ENCODE measurements at regions not wholly inside any gene's neighbourhood (a gene's known extent, or its start where the extent isn't known, plus 50 kb on each side); places are given as distances from the start of the nearest gene placed in this dataset.

DNA sequence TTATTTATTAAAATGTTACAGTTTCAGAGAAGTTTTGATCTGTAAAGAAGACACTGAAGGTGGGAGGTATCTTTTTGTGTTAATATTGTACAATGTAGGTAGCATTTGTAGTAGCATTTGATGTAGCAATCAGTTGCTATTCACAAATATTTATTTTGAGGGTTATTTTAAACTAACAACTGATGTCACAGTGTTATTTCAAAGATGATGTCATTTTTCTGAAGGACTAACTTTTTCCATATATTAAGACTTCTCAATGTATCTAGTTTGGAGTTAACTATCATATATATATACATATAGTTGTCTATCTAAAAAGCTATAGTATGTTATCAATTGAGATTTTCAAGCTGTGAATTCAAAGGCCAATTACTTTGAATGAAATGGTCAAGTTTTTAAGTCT is 1003.3 kb downstream of the DSC3 start:
- TF ChIP-seq YY1 (IDR thresholded peaks at IDR 0.05; ENCODE audit: insufficient read depth, insufficient replicate concordance, low read depth, low read length) (no peak), ZNF569 (CRISPR knock-in tag; IDR thresholded peaks at IDR 0.05; ENCODE audit: borderline replicate concordance) (no peak), FOXA3 (CRISPR knock-in tag; IDR thresholded peaks at IDR 0.05) (no peak), MNT (IDR thresholded peaks at IDR 0.05) (no peak), CC2D1A (CRISPR knock-in tag; IDR thresholded peaks at IDR 0.05) (no peak), RBFOX2 (IDR thresholded peaks at IDR 0.05; ENCODE audit: low read depth, low read length) (no peak), ZHX1 (CRISPR knock-in tag; IDR thresholded peaks at IDR 0.05; ENCODE audit: low read depth) (no peak), PRMT3 (CRISPR knock-in tag; IDR thresholded peaks at IDR 0.05; ENCODE audit: borderline replicate concordance, low read depth) (no peak), NKX3-1 (CRISPR knock-in tag; IDR thresholded peaks at IDR 0.05) (no peak), POLR2AphosphoS5 (IDR thresholded peaks at IDR 0.05; ENCODE audit: low read depth, low read length) (no peak), HNRNPK (IDR thresholded peaks at IDR 0.05; ENCODE audit: low read depth, low read length, poor library complexity, severe bottlenecking) (no peak), ZNF3 (CRISPR knock-in tag; IDR thresholded peaks at IDR 0.05) (no peak), CHD4 (IDR thresholded peaks at IDR 0.05; ENCODE audit: borderline replicate concordance, low read length) (no peak)
- TF ChIP-seq, protein P1, sequence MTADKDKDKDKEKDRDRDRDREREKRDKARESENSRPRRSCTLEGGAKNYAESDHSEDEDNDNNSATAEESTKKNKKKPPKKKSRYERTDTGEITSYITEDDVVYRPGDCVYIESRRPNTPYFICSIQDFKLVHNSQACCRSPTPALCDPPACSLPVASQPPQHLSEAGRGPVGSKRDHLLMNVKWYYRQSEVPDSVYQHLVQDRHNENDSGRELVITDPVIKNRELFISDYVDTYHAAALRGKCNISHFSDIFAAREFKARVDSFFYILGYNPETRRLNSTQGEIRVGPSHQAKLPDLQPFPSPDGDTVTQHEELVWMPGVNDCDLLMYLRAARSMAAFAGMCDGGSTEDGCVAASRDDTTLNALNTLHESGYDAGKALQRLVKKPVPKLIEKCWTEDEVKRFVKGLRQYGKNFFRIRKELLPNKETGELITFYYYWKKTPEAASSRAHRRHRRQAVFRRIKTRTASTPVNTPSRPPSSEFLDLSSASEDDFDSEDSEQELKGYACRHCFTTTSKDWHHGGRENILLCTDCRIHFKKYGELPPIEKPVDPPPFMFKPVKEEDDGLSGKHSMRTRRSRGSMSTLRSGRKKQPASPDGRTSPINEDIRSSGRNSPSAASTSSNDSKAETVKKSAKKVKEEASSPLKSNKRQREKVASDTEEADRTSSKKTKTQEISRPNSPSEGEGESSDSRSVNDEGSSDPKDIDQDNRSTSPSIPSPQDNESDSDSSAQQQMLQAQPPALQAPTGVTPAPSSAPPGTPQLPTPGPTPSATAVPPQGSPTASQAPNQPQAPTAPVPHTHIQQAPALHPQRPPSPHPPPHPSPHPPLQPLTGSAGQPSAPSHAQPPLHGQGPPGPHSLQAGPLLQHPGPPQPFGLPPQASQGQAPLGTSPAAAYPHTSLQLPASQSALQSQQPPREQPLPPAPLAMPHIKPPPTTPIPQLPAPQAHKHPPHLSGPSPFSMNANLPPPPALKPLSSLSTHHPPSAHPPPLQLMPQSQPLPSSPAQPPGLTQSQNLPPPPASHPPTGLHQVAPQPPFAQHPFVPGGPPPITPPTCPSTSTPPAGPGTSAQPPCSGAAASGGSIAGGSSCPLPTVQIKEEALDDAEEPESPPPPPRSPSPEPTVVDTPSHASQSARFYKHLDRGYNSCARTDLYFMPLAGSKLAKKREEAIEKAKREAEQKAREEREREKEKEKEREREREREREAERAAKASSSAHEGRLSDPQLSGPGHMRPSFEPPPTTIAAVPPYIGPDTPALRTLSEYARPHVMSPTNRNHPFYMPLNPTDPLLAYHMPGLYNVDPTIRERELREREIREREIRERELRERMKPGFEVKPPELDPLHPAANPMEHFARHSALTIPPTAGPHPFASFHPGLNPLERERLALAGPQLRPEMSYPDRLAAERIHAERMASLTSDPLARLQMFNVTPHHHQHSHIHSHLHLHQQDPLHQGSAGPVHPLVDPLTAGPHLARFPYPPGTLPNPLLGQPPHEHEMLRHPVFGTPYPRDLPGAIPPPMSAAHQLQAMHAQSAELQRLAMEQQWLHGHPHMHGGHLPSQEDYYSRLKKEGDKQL (CRISPR knock-in tag; IDR thresholded peaks at IDR 0.05; ENCODE audit: low read depth), result no peak
